B cell (primary cell): ENCODE measurements at regions not wholly inside any gene's neighbourhood (a gene's known extent, or its start where the extent isn't known, plus 50 kb on each side); places are given as distances from the start of the nearest gene placed in this dataset.

Experiments
- CTCF ChIP-seq: fragments of 200-600 bp; IDR thresholded peaks from one replicate; pipeline ENCODE4 v1.8.0; 2022; ENCODE audit warnings: antibody characterized with exemption, mild to moderate bottlenecking
- EZH2 ChIP-seq: IDR thresholded peaks from 2 replicates; pipeline ENCODE4 v1.6.1; 2012; ENCODE audit warnings: borderline replicate concordance, low read depth, mild to moderate bottlenecking, moderate library complexity, low read length; ENCODE audit not compliant: insufficient read depth, poor library complexity, severe bottlenecking

- TF ChIP-seq CTCF (no peak), EZH2 (no peak)
Measured at GRCh38 chr13:74465271-74465670, 331.1 kb upstream of the KLF12 start.
